Thymus (tissue), 11 donors: ENCODE measurements at regions not wholly inside any gene's neighbourhood (a gene's known extent, or its start where the extent isn't known, plus 50 kb on each side); places are given as distances from the start of the nearest gene placed in this dataset.
"Not testable (repeated sequence)": the region's sequence is repeated elsewhere in the genome, so short reads cannot be mapped to it uniquely, and the experiment has no call there.

Experiments
- DNase-seq, 9 donors: peaks; one replicate each; pipeline ENCODE4 v3.0.0-alpha.2; 2013; ENCODE audit warnings: low spot score in 9 of 9, low read depth in 6 of 9, missing footprints in 1 of 9
- H3K27ac ChIP-seq, 2 donors: one replicate each; pipeline ENCODE4 v1.5.1; 2013; ENCODE audit warnings: control low read depth in 1 of 2, low read depth in 1 of 2, low read length in 1 of 2, mild to moderate bottlenecking in 1 of 2, moderate library complexity in 1 of 2
- H3K27me3 ChIP-seq, 2 donors: one replicate each; pipeline ENCODE4 v1.5.1; 2013; ENCODE audit warnings: low read length in 1 of 2; ENCODE audit not compliant: control insufficient read depth in 2 of 2, insufficient read depth in 1 of 2
- H3K36me3 ChIP-seq, 2 donors: one replicate each; pipeline ENCODE4 v1.5.1; 2013; ENCODE audit warnings: low read length in 1 of 2, mild to moderate bottlenecking in 1 of 2, moderate library complexity in 1 of 2; ENCODE audit not compliant: control insufficient read depth in 2 of 2, insufficient read depth in 2 of 2
- H3K4me1 ChIP-seq, 2 donors: one replicate each; pipeline ENCODE4 v1.5.1; 2013; ENCODE audit warnings: low read length in 2 of 2; ENCODE audit not compliant: control insufficient read depth in 2 of 2, insufficient read depth in 2 of 2
- H3K4me3 ChIP-seq, 2 donors: one replicate each; pipeline ENCODE4 v1.5.1; 2013; ENCODE audit warnings: low read length in 2 of 2, control low read depth in 1 of 2, mild to moderate bottlenecking in 1 of 2
- H3K9me3 ChIP-seq, 2 donors: one replicate each; pipeline ENCODE4 v1.5.1; 2013; ENCODE audit warnings: low read length in 1 of 2, mild to moderate bottlenecking in 1 of 2; ENCODE audit not compliant: control insufficient read depth in 2 of 2, insufficient read depth in 1 of 2
- WGBS: extraction: QIAGEN DNeasy Blood & Tissue Kit; methylation state at CpG from one replicate; pipeline ENCODE4 v1.1.7; 2013; 5-methylcytosine and 5-hydroxymethylcytosine counted together
- donor health status: healthy.

DNA sequence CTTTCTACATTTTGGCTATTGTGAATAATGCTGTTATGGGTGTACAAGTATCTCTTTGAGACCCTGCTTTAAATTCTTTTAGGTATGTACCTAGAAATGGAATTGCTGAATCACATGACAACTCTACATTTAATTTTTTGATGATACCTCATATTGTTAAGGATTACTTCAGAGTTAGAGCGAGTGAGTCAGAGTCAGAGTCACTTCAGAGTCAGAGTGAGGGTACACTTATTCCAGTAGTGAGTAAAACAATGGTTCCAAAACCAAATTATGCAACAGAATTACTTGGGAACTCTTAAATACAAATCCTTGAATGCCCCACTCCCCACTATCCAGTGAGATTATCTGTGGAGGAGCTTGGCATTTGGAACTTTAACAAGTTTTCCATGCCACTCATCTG lies 50.3 kb upstream of the SNRK start:
- Histone ChIP-seq H3K36me3 (no peaks in the 10 kb centered on the region), H3K9me3 (no peaks in the 10 kb centered on the region)

DNA sequence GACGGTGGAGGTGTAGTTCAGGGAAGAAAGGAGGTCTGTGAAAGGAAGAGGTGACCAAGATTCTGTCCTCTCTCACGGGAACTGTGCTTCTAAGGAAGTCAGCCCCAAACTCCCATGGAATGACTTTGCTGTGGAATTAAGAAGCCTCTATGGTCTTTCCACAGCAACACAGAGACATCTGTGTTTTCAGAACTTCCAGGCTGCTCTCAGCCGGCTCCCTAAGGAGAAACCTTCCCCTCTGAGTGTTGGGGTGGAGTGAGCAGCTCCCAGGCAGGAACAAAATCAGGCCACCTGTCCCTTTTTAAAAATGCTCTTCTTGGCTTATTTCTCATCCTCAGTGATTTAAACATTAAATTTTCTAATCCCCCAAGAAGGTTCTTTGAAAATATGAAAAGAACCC lies 53.3 kb upstream of the SNRK start:
- 84% methylated on average over 3 of the region's 3 CpGs for WGBS
- H3K27me3 ChIP-seq, result no peaks in the 10 kb centered on the region

More for the DNA sequence above, 50.3 kb upstream of the SNRK start:
- Histone ChIP-seq H3K27me3 (no peaks in the 10 kb centered on the region), H3K4me1 (peaks cover 11 to 16% of the 10 kb centered on the region in 2 donors), H3K4me3 (no peak overlapping the region), H3K27ac (no peak overlapping the region)
- no peak for DNase-seq
- 100% methylated on average over 1 of the region's 1 CpG for WGBS

DNA sequence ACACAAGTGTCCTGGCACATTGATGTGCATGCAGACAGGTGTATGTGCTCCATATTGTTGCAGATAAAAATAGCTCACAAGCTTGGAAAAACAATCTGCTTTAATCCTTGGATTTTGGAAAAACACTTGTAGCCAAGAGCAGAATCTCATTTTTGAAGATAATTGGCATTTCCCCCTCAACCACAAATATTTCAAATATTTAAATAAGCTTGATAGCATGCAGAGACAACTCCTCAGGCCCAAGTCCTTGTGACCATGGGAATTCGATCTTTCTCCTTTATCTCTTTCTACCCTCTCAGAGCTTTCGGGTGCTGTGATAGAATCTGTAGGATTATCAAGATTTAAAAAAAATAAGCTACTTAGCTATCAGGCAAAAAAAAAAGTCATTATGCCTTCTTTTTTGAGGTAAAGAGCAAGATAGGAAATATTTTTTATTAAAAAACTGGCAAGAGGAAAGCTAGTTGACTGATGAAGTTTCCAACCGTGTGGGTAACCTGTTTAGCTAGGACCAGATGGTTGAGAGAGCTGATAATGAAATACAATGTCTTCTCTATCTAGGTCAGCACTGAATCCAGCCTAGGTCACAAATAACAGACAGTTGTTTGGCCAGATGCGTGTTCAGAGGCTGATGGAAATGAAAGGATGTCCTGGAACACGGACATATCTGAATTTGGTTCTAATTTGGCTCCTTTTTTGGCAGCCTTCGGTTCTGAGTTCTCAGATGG lies 54.9 kb upstream of the SNRK start:
- Histone ChIP-seq H3K36me3 (no peaks in the 10 kb centered on the region), H3K4me3 (no peak overlapping the region), H3K27me3 (no peaks in the 10 kb centered on the region), H3K9me3 (peaks cover 0 to 2% of the 10 kb centered on the region in 2 donors), H3K27ac (no peak overlapping the region), H3K4me1 (peaks cover 11 to 16% of the 10 kb centered on the region in 2 donors)
- 86% methylated on average over 6 of the region's 6 CpGs for WGBS
- DNase-seq, result no peak

More for the DNA sequence above, 53.3 kb upstream of the SNRK start:
- no peak for DNase-seq
- no peak overlapping the region for H3K4me3 ChIP-seq
- H3K27ac ChIP-seq, result peak overlapping the region in 1 of 2 donors; percentile 71
- H3K9me3 ChIP-seq, result no peaks in the 10 kb centered on the region
- H3K4me1 ChIP-seq, result peaks cover 11 to 16% of the 10 kb centered on the region in 2 donors
- no peaks in the 10 kb centered on the region for H3K36me3 ChIP-seq

DNA sequence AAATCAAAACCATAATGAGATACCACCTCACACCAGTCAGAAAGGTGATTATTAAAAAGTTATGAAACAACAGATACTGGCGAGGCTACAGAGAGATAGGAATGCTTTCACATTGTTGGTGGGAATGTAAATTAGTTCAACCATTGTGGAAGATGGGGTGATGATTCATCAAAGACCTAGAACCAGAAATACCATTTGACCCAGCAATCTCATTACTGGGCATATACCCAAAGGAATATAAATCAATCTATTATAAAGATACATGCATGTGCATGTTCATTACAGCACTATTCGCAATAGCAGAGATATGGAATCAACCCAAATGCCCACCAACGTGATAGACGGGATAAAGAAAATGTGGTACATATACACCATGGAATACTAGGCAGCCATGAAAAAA lies 56.5 kb upstream of the SNRK start:
- DNase-seq, H3K36me3 ChIP-seq, H3K27ac ChIP-seq, H3K4me3 ChIP-seq, H3K27me3 ChIP-seq, H3K9me3 ChIP-seq: not testable (repeated sequence)
- WGBS, result 86% methylated on average over 4 of the region's 4 CpGs
- H3K4me1 ChIP-seq, result peaks cover 11 to 16% of the 10 kb centered on the region in 2 donors

DNA sequence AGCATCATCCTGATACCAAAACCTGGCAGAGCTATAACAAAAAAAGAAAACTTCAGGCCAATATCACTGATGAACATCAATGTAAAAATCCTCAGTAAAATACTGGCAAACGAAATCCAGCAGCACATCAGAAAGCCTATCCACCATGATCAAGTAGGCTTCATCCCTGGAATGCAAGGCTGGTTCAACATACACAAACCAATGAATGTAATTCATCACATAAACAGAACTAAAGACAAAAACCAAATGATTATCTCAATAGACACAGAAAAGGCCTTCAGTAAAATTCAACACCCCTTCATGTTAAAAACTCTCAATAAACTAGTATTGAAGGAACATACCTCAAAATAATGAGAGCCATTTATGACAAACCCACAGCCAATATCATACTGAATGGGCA lies 58.7 kb upstream of the SNRK start:
- WGBS, result 97% methylated on average over 1 of the region's 1 CpG
- not testable (repeated sequence) for H3K4me3 ChIP-seq, H3K4me1 ChIP-seq, H3K27ac ChIP-seq, H3K27me3 ChIP-seq, H3K9me3 ChIP-seq, DNase-seq, H3K36me3 ChIP-seq

DNA sequence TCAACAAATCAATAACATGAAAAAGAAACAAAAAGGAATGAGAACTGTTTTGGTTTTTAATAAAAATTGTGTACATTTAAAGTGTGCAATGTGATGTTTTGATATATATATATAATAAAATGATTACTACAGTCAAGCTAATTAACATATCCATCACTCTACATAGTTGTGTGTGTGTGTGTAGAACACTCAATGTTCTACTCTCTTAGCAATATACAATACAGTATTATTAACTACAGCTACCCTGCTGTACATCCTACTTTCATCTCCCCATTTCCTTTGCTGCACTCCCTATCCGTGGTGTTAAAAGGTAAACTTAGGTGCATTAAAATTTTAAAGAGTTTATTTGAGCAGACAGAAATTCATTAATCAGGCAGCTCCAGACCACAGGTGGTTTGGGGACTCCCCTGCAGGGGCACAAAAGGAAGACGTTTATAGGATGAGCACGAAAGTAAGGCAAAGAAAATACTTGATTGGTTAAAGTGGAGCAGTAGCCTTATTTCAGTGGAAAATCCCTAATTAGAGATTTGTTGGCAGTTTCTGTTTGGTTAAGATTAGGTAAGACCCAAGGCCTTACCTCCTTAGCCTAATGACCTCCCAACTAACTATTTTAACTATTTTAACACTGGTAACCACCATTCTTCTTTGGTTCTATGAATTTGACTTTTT lies 61.8 kb upstream of the SNRK start:
- no peak overlapping the region for H3K4me3 ChIP-seq
- no peaks in the 10 kb centered on the region for H3K36me3 ChIP-seq
- peaks cover 0 to 5% of the 10 kb centered on the region in 2 donors for H3K9me3 ChIP-seq
- H3K4me1 ChIP-seq, result peaks cover 28% of the 10 kb centered on the region in 2 donors
- H3K27me3 ChIP-seq, result no peaks in the 10 kb centered on the region
- WGBS, result 62% methylated on average over 3 of the region's 3 CpGs
- no peak overlapping the region for H3K27ac ChIP-seq
- no peak for DNase-seq

DNA sequence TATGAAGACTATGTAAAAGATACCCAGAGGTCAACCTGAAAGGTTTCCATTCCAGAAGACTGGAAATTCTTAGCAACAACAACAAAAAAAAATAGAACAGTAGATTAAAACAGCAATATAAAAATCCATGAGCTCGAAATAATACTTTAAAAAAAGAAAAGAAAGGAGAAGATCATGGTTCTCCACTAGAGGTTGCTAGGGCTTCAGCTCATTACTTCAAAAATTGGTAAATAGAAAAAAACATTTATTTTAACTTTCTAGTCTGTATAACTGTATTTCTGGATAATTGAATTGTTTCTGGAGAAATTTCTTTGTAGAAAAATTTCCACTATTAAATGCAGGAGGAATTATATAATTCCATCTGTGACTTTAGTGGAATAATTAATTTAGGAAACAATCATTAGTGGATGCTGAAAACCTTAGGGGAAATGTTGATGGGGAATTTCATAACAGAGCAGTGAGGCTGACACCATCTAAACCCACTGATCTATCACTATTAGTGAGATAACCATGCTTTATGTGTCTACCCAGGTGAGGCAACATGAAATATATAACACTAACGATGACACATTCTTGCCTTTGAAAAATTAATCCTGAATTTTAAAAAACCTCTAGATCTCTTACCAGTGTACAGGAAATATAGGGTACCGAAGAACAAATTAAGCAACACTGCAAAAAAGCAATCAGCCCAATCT lies 62.5 kb upstream of the SNRK start:
- H3K4me1 ChIP-seq, result peaks cover 31 to 35% of the 10 kb centered on the region in 2 donors
- H3K36me3 ChIP-seq, result no peaks in the 10 kb centered on the region
- WGBS, result 82% methylated on average over 3 of the region's 3 CpGs
- H3K27ac ChIP-seq, result no peak overlapping the region
- no peaks in the 10 kb centered on the region for H3K27me3 ChIP-seq
- DNase-seq, result no peak
- peaks cover 0 to 5% of the 10 kb centered on the region in 2 donors for H3K9me3 ChIP-seq
- no peak overlapping the region for H3K4me3 ChIP-seq

DNA sequence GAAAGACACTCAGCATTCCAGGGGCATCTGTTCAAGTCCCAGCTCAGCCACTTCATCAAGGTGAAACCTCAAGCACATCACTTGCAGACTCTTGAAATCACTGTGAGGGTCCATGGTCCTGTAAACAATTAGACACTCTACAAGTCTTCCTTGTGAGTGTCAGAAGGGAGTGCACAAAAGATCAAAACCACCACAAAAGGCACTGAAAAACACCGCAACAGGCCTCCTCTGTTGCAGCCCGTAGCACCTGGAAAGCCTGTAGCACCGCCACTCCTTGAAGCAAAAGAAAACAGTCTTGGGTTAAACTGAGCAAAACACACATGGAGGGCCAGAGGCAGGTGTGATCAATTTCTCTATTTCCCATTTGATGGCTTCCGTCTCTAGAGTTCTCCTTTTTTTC lies 63.8 kb upstream of the SNRK start:
- H3K4me3 ChIP-seq, result no peak overlapping the region
- WGBS, result 8% methylated on average over 4 of the region's 4 CpGs
- H3K27ac ChIP-seq, result peak overlapping the region; percentile 68 to 89
- no peaks in the 10 kb centered on the region for H3K27me3 ChIP-seq
- peaks cover 0 to 5% of the 10 kb centered on the region in 2 donors for H3K9me3 ChIP-seq
- peak; percentile 59 to 93 (median 77) for DNase-seq
- peaks cover 43 to 46% of the 10 kb centered on the region in 2 donors for H3K4me1 ChIP-seq
- H3K36me3 ChIP-seq, result no peaks in the 10 kb centered on the region

DNA sequence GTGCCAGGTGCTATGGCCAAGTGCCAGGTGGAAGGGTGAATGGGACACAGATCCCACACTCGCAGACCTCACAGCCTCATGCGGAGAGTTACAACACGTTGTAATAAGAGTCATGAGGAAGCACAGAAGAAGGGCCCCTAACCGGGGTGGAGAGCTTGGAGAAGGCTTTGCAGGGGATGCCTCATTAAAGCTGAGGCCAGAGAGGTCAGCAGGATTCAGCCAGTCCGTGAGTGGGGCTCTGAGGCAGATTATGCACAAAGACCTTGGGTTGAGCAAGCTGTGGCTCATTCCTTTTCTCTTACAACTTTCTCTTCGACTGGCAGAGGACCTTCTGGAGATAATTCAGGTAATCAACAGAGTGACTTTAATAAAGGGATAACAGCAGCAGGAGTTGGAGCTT lies 65.3 kb upstream of the SNRK start:
- Histone ChIP-seq H3K9me3 (peaks cover 0 to 3% of the 10 kb centered on the region in 2 donors), H3K36me3 (no peaks in the 10 kb centered on the region), H3K4me3 (no peak overlapping the region), H3K4me1 (peaks cover 51 to 59% of the 10 kb centered on the region in 2 donors), H3K27me3 (no peaks in the 10 kb centered on the region), H3K27ac (no peak overlapping the region)
- no peak for DNase-seq
- WGBS, result 74% methylated on average over 6 of the region's 6 CpGs
